H9 (cell line): ENCODE measurements at regions not wholly inside any gene's neighbourhood (a gene's known extent, or its start where the extent isn't known, plus 50 kb on each side); places are given as distances from the start of the nearest gene placed in this dataset.
"Not testable (repeated sequence)": the region's sequence is repeated elsewhere in the genome, so short reads cannot be mapped to it uniquely, and the experiment has no call there.

Source experiments
- DNase-seq: peaks from one replicate; pipeline ENCODE4 v3.0.0-alpha.2; 2017
- H2AFZ ChIP-seq: one replicate; pipeline ENCODE4 v1.6.1; 2013; ENCODE audit warnings: mild to moderate bottlenecking, low read length, control low read depth, moderate library complexity
- H2AK5ac ChIP-seq: 2 replicates; pipeline ENCODE4 v1.6.1; 2013; ENCODE audit warnings: low read length, control low read depth, mixed read lengths; ENCODE audit not compliant: insufficient read length
- H2BK120ac ChIP-seq: one replicate; pipeline ENCODE4 v1.6.1; 2013; ENCODE audit warnings: low read depth, mild to moderate bottlenecking, low read length, control low read depth, inconsistent platforms; ENCODE audit not compliant: poor library complexity, severe bottlenecking
- H2BK12ac ChIP-seq: 2 replicates; pipeline ENCODE4 v1.6.1; 2013; ENCODE audit warnings: low read length, control low read depth, mixed read lengths, low read depth; ENCODE audit not compliant: insufficient read length
- H2BK15ac ChIP-seq: 2 replicates; pipeline ENCODE4 v1.6.1; 2013; ENCODE audit warnings: low read depth, low read length, control low read depth
- H2BK20ac ChIP-seq: one replicate; pipeline ENCODE4 v1.6.1; 2013; ENCODE audit warnings: low read depth, mild to moderate bottlenecking, low read length, control low read depth, inconsistent platforms; ENCODE audit not compliant: poor library complexity, severe bottlenecking
- H2BK5ac ChIP-seq: 2 replicates; pipeline ENCODE4 v1.6.1; 2013; ENCODE audit warnings: low read length, control low read depth, mixed read lengths; ENCODE audit not compliant: insufficient read length
- H3K14ac ChIP-seq: 2 replicates; pipeline ENCODE4 v1.6.1; 2013; ENCODE audit warnings: low read length, control low read depth; ENCODE audit not compliant: insufficient read depth
- H3K18ac ChIP-seq: 2 replicates; pipeline ENCODE4 v1.6.1; 2013; ENCODE audit warnings: low read depth, mild to moderate bottlenecking, mixed read lengths, low read length, control low read depth; ENCODE audit not compliant: insufficient read length
- H3K23ac ChIP-seq: 2 replicates; pipeline ENCODE4 v1.6.1; 2013; ENCODE audit warnings: low read length, control low read depth, mixed read lengths, low read depth; ENCODE audit not compliant: insufficient read length
- H3K23me2 ChIP-seq: 2 replicates; pipeline ENCODE4 v1.6.1; 2013; ENCODE audit warnings: low read depth, mild to moderate bottlenecking, mixed read lengths, low read length, control low read depth; ENCODE audit not compliant: insufficient read length, poor library complexity, severe bottlenecking
- H3K27ac ChIP-seq: 2 replicates; pipeline ENCODE4 v1.5.1; 2013; ENCODE audit warnings: low read length, control low read depth, mixed read lengths, low read depth; ENCODE audit not compliant: insufficient read length
- H3K27me3 ChIP-seq: 2 replicates; pipeline ENCODE4 v1.6.1; 2013; ENCODE audit warnings: low read length, control low read depth, inconsistent platforms; ENCODE audit not compliant: insufficient read depth
- H3K4ac ChIP-seq: 2 replicates; pipeline ENCODE4 v1.6.1; 2013; ENCODE audit warnings: low read depth, mild to moderate bottlenecking, control low read depth, inconsistent platforms, low read length, moderate library complexity
- H3K4me1 ChIP-seq: 2 replicates; pipeline ENCODE4 v1.6.1; 2013; ENCODE audit warnings: low read length, control low read depth, inconsistent platforms; ENCODE audit not compliant: insufficient read depth
- H3K4me2 ChIP-seq: 2 replicates; pipeline ENCODE4 v1.6.1; 2013; ENCODE audit warnings: low read length, control low read depth, mixed read lengths; ENCODE audit not compliant: insufficient read length, insufficient read depth
- H3K56ac ChIP-seq: 2 replicates; pipeline ENCODE4 v1.6.1; 2013; ENCODE audit warnings: low read depth, mild to moderate bottlenecking, mixed read lengths, low read length, control low read depth; ENCODE audit not compliant: insufficient read length
- H3K79me1 ChIP-seq: 2 replicates; pipeline ENCODE4 v1.6.1; 2013; ENCODE audit warnings: low read depth, mild to moderate bottlenecking, moderate library complexity, low read length, control low read depth, inconsistent platforms; ENCODE audit not compliant: insufficient read depth, poor library complexity, severe bottlenecking
- H3K79me2 ChIP-seq: 2 replicates; pipeline ENCODE4 v1.6.1; 2013; ENCODE audit warnings: low read length, control low read depth, inconsistent platforms; ENCODE audit not compliant: insufficient read depth
- H3K9ac ChIP-seq: 2 replicates; pipeline ENCODE4 v1.6.1; 2013; ENCODE audit warnings: low read length, control low read depth, mixed read lengths; ENCODE audit not compliant: insufficient read length; ENCODE audit errors: extremely low read depth
- H3K9me3 ChIP-seq: one replicate; pipeline ENCODE4 v1.6.1; 2013; ENCODE audit warnings: low read depth, low read length, inconsistent platforms; ENCODE audit not compliant: control insufficient read depth
- H3T11ph ChIP-seq: one replicate; pipeline ENCODE4 v1.6.1; 2013; ENCODE audit warnings: mild to moderate bottlenecking, low read length, control low read depth, inconsistent platforms
- H4K20me1 ChIP-seq: one replicate; pipeline ENCODE4 v1.6.1; 2013; ENCODE audit not compliant: control insufficient read depth, insufficient read length, insufficient read depth
- H4K5ac ChIP-seq: 2 replicates; pipeline ENCODE4 v1.6.1; 2013; ENCODE audit warnings: low read depth, mild to moderate bottlenecking, mixed read lengths, low read length, control low read depth; ENCODE audit not compliant: insufficient read length
- H4K8ac ChIP-seq: replicated peaks from 2 replicates; pipeline ENCODE4 v1.6.1; 2013; ENCODE audit warnings: low read length, control low read depth, mixed read lengths, low read depth; ENCODE audit not compliant: insufficient read length
- H4K91ac ChIP-seq: 2 replicates; pipeline ENCODE4 v1.6.1; 2013; ENCODE audit warnings: low read depth, mild to moderate bottlenecking, moderate library complexity, mixed read lengths, low read length, control low read depth; ENCODE audit not compliant: insufficient read length
- H3K27ac Mint-ChIP-seq, 3 experiments: 2 replicates in 2 of 3; 3 replicates in 1 of 3; pipeline ENCODE4 v1.8.0; 2020 to 2021; ENCODE audit warnings: mixed read lengths in 3 of 3, mild to moderate bottlenecking in 1 of 3, moderate library complexity in 1 of 3
- H3K27me3 Mint-ChIP-seq: 2 replicates; pipeline ENCODE4 v1.8.0; 2021; ENCODE audit warnings: low read depth, mild to moderate bottlenecking, moderate library complexity, mixed read lengths
- H3K36me3 Mint-ChIP-seq, 3 experiments: 2 replicates in 2 of 3; 3 replicates in 1 of 3; pipeline ENCODE4 v1.8.0; 2020 to 2021; ENCODE audit warnings: low read depth in 3 of 3, mixed read lengths in 3 of 3; ENCODE audit not compliant: insufficient read depth in 1 of 3
- H3K4me1 Mint-ChIP-seq, 2 experiments: 2 replicates each; pipeline ENCODE4 v1.8.0; 2020; ENCODE audit warnings: mixed read lengths in 2 of 2
- H3K4me3 Mint-ChIP-seq, 2 experiments: 2 replicates in 1 of 2; 3 replicates in 1 of 2; pipeline ENCODE4 v1.8.0; 2020 to 2021; ENCODE audit warnings: mild to moderate bottlenecking in 2 of 2, mixed read lengths in 2 of 2, moderate library complexity in 1 of 2
- H3K9me3 Mint-ChIP-seq, 2 experiments: 2 replicates in 1 of 2; 3 replicates in 1 of 2; pipeline ENCODE4 v1.8.0; 2020; ENCODE audit warnings: mild to moderate bottlenecking in 2 of 2, mixed read lengths in 2 of 2, moderate library complexity in 1 of 2
- whole genome bisulfite sequencing: extraction: QIAGEN DNeasy Blood & Tissue Kit; methylation state at CpG from one replicate; pipeline ENCODE4 v1.1.7; 2013; ENCODE audit warnings: missing lambda C conversion rate, low lambda C conversion rate, mixed read lengths; ENCODE audit not compliant: insufficient read length; ENCODE audit errors: extremely low coverage; 5-methylcytosine and 5-hydroxymethylcytosine counted together

DNA sequence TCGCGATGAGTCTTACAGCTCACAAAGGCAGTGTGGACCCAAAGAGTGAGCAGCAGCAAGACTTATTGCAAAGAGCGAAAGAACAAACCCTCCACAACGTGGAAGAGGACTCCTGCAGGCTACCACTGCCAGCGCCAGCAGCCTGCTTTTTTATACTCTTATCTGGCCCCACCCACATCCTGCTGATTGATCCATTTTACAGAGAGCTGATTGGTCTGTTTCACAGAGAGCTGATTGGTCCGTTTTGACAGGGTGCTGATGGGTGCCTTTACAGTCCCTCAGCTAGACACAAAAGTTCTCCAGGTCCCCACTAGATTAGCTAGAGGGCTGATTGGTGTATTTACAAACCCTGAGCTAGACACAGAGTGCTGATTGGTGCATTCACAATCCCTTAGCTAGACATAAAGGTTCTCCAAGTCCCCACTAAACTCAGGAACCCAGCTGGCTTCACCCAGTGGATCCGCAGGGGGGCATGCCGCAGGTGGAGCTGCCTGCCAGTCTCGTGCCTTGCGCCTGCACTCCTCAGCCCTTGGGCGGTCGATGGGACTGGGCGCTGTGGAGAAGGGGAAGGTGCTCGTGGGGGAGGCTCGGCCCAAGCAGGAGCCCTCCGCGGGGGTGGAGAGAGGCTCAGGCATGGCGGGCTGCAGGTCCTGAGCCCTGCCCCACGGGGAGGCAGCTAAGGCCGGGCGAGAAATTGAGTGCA lies 75.7 kb downstream of the QDPR start:
- not testable (repeated sequence) for H4K20me1 ChIP-seq, H3K27me3 Mint-ChIP-seq, H3K23ac ChIP-seq, H3K18ac ChIP-seq, H3K36me3 Mint-ChIP-seq, H4K8ac ChIP-seq, H4K91ac ChIP-seq, H3K27ac Mint-ChIP-seq, H3K79me2 ChIP-seq, H3K79me1 ChIP-seq, H3K4ac ChIP-seq, H3K27ac ChIP-seq, H3K56ac ChIP-seq, H2BK12ac ChIP-seq, DNase-seq, H3K14ac ChIP-seq, H3K4me1 ChIP-seq, H3T11ph ChIP-seq, H3K9me3 Mint-ChIP-seq, H3K23me2 ChIP-seq, H3K4me3 Mint-ChIP-seq, H2AK5ac ChIP-seq, H2BK20ac ChIP-seq, H2BK120ac ChIP-seq, H3K27me3 ChIP-seq, H2BK15ac ChIP-seq, H3K9ac ChIP-seq, H2AFZ ChIP-seq, H4K5ac ChIP-seq, H3K9me3 ChIP-seq, H3K4me1 Mint-ChIP-seq, H3K4me2 ChIP-seq, H2BK5ac ChIP-seq
- no CpG with 5 or more reads among the region's 21 CpGs for WGBS
